SU-DHL-6 (cell line): ENCODE measurements at regions not wholly inside any gene's neighbourhood (a gene's known extent, or its start where the extent isn't known, plus 50 kb on each side); places are given as distances from the start of the nearest gene placed in this dataset.

Experiments used
- CTCF ChIP-seq: fragments of 200-600 bp; sonication (generic); IDR thresholded peaks from one replicate; pipeline ENCODE4 v1.5.1; 2017; ENCODE audit warnings: antibody characterized with exemption, mild to moderate bottlenecking, low read length, moderate library complexity; ENCODE audit not compliant: insufficient read depth, poor library complexity, severe bottlenecking
- EZH2phosphoT487 ChIP-seq: fragments of 200-600 bp; sonication (generic), shearing (Covaris generic); conservative IDR thresholded peaks from 2 replicates; pipeline ENCODE4 v1.6.1; 2018; ENCODE audit warnings: mild to moderate bottlenecking, antibody characterized with exemption, low read length, moderate library complexity, mixed read lengths

DNA sequence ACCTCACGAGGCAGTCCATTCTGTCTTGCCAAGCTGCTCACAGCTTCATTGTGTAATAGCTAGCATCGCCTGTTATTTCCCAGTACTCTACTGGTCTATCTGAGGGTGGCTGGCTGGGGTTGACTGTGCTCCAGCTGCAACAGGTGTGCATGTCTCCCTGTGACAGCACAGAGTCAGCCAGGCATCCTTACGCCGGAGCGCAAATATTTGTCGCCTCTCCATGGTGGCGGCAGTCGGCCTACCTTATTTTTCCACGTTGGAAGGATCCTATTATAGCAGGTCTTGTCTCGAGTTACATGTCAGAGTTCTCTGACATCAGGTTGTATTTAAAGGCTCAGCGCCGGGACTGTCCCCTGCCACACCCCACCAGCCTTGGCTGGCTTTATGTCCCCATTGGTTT lies 307.1 kb downstream of the TLE3 start:
- TF ChIP-seq CTCF: no peak
- TF ChIP-seq EZH2phosphoT487: no peak
